H1 (cell line): ENCODE measurements at regions not wholly inside any gene's neighbourhood (a gene's known extent, or its start where the extent isn't known, plus 50 kb on each side); places are given as distances from the start of the nearest gene placed in this dataset.

ENCODE experiments used
- HDAC6 ChIP-seq: IDR thresholded peaks from one replicate; pipeline ENCODE4 v1.7.1; 2012; ENCODE audit warnings: low read depth, mild to moderate bottlenecking, inconsistent platforms, low read length, moderate library complexity
- KDM1A ChIP-seq: fragments of 200-600, 300-600 bp; sonication (generic); IDR thresholded peaks from 2 replicates; pipeline ENCODE4 v1.7.1; 2016; ENCODE audit warnings: mild to moderate bottlenecking, low read length, borderline replicate concordance
- KDM4A ChIP-seq: IDR thresholded peaks from one replicate; pipeline ENCODE4 v1.7.1; 2012; ENCODE audit warnings: low read depth, mild to moderate bottlenecking, moderate library complexity, low read length, inconsistent platforms; ENCODE audit not compliant: severe bottlenecking
- MAFK ChIP-seq: IDR thresholded peaks from 2 replicates; pipeline ENCODE4 v1.6.1; 2012; ENCODE audit warnings: low read depth, mild to moderate bottlenecking, improper control_type of control experiment, low read length
- SP4 ChIP-seq: IDR thresholded peaks from 2 replicates; pipeline ENCODE4 v1.6.1; 2012; ENCODE audit warnings: low read length, inconsistent platforms

- TF ChIP-seq KDM1A, result no peak
- TF ChIP-seq MAFK, result no peak
- no peak for TF ChIP-seq KDM4A
- TF ChIP-seq SP4, result no peak
- TF ChIP-seq HDAC6, result no peak
- TF ChIP-seq, all 59 proteins: peak for 0
Measured at GRCh38 chr7:108802650-108803049, 233.0 kb downstream of the DNAJB9 start (continued).
